ENCODE measurements at regions not wholly inside any gene's neighbourhood (a gene's known extent, or its start where the extent isn't known, plus 50 kb on each side); places are given as distances from the start of the nearest gene placed in this dataset.

DNA sequence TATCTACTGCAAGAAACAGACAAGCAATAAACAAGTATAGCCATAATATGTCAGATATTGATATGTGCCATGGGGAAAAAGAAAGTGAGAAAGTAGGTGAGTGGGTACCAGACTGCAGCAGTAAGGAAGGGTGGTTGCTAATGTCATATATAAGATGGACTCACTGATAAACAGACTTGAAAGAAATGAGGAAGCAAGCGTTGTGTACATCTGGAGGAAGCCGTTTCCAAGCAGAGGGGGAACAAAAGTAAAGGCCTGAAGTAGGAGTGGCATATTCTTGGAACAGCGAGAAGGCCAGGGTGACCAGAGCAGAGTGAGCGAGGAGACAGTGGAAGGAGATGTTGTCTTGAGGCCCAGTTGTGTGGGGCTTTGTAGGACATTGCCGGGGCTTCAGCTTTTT lies 142.2 kb upstream of the MAP3K1 start:
- H3K23ac ChIP-seq (ENCODE audit: insufficient read length, low read depth, low read length): no peak overlapping the region
- no peak overlapping the region for H2BK20ac ChIP-seq (ENCODE audit: low read depth, low read length, poor library complexity, severe bottlenecking)
- Mint-ChIP-seq H3K27me3 (ENCODE audit: low read depth) (peaks cover 26% of the 10 kb centered on the region), H3K27ac (no peak overlapping the region), H3K9me3 (no peaks in the 10 kb centered on the region), H3K36me3 (ENCODE audit: insufficient read depth in 1 of 3, low read depth in 3 of 3) (no peaks in the 10 kb centered on the region; a peak in 1 of 7 replicates), H3K4me1 (peaks cover 36 to 41% of the 10 kb centered on the region in 2 experiments), H3K4me3 (no peak overlapping the region)
- no peak overlapping the region for H4K8ac ChIP-seq (replicated peaks; ENCODE audit: insufficient read length, low read depth, low read length)
- H2AFZ ChIP-seq (ENCODE audit: low read length): no peak overlapping the region
- H3K14ac ChIP-seq (ENCODE audit: insufficient read depth, low read length): no peak overlapping the region
- H3K9ac ChIP-seq (ENCODE audit: extremely low read depth, insufficient read length, low read length): no peak overlapping the region
- WGBS (ENCODE audit: extremely low coverage, insufficient read length, low lambda C conversion rate): no CpG with 5 or more reads among the region's 5 CpGs
- H4K91ac ChIP-seq (ENCODE audit: insufficient read length, low read depth, low read length): no peak overlapping the region
- H4K5ac ChIP-seq (ENCODE audit: insufficient read length, low read depth, low read length): no peak overlapping the region
- H3T11ph ChIP-seq (ENCODE audit: low read length): no peak overlapping the region
- no peaks in the 10 kb centered on the region for H3K9me3 ChIP-seq (ENCODE audit: control insufficient read depth, low read depth, low read length)
- H3K4ac ChIP-seq (ENCODE audit: low read depth, low read length): no peak overlapping the region
- H2BK5ac ChIP-seq (ENCODE audit: insufficient read length, low read length): no peak overlapping the region
- H3K27me3 ChIP-seq (ENCODE audit: insufficient read depth, low read length): no peaks in the 10 kb centered on the region; the same call in 1 of the 2 replicates
- no peak overlapping the region for H3K4me2 ChIP-seq (ENCODE audit: insufficient read depth, insufficient read length, low read length)
- no peaks in the 10 kb centered on the region for H3K23me2 ChIP-seq (ENCODE audit: insufficient read length, low read depth, low read length, poor library complexity, severe bottlenecking)
- no peak overlapping the region for H2AK5ac ChIP-seq (ENCODE audit: insufficient read length, low read length)
- no peaks in the 10 kb centered on the region for H3K79me1 ChIP-seq (ENCODE audit: insufficient read depth, low read depth, low read length, poor library complexity, severe bottlenecking)
- H2BK15ac ChIP-seq (ENCODE audit: low read depth, low read length): no peak overlapping the region
- H4K20me1 ChIP-seq (ENCODE audit: control insufficient read depth, insufficient read depth, insufficient read length): no peaks in the 10 kb centered on the region
- no peak for DNase-seq
- no peak overlapping the region for H3K18ac ChIP-seq (ENCODE audit: insufficient read length, low read depth, low read length)
- H3K27ac ChIP-seq (ENCODE audit: insufficient read length, low read depth, low read length): no peak overlapping the region
- H2BK12ac ChIP-seq (ENCODE audit: insufficient read length, low read depth, low read length): no peak overlapping the region
- TF ChIP-seq, protein P1, sequence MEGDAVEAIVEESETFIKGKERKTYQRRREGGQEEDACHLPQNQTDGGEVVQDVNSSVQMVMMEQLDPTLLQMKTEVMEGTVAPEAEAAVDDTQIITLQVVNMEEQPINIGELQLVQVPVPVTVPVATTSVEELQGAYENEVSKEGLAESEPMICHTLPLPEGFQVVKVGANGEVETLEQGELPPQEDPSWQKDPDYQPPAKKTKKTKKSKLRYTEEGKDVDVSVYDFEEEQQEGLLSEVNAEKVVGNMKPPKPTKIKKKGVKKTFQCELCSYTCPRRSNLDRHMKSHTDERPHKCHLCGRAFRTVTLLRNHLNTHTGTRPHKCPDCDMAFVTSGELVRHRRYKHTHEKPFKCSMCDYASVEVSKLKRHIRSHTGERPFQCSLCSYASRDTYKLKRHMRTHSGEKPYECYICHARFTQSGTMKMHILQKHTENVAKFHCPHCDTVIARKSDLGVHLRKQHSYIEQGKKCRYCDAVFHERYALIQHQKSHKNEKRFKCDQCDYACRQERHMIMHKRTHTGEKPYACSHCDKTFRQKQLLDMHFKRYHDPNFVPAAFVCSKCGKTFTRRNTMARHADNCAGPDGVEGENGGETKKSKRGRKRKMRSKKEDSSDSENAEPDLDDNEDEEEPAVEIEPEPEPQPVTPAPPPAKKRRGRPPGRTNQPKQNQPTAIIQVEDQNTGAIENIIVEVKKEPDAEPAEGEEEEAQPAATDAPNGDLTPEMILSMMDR (conservative IDR thresholded peaks at IDR 0.05): no peak
- peaks cover 18% of the 10 kb centered on the region for H3K4me1 ChIP-seq (ENCODE audit: insufficient read depth, low read length)
- H3K56ac ChIP-seq (ENCODE audit: insufficient read length, low read depth, low read length): no peak overlapping the region
- H2BK120ac ChIP-seq (ENCODE audit: low read depth, low read length, poor library complexity, severe bottlenecking): no peak overlapping the region
- H3K79me2 ChIP-seq (ENCODE audit: insufficient read depth, low read length): no peaks in the 10 kb centered on the region

All from H9 (cell line).